PC-3 (cell line): ENCODE measurements at regions not wholly inside any gene's neighbourhood (a gene's known extent, or its start where the extent isn't known, plus 50 kb on each side); places are given as distances from the start of the nearest gene placed in this dataset.

Experiments
- ATAC-seq: fragments of 200-7000 bp; cut with Tn5 transposase; 2 replicates; pipeline ENCODE4 v1.9.1; 2020; ENCODE audit warnings: mild to moderate bottlenecking, moderate library complexity
- BruUV-seq: library from RNA; stranded (reverse); fragments of 400-500 nt; replicated peaks from 2 replicates; lab custom pipeline; 2021; lab: Mats Ljungman, UMichigan
- CTCF ChIA-PET: fragments of 300-600 bp; sonication (Branson Sonifier 250); formaldehyde crosslinking; loops from one replicate; lab custom pipeline; 2022; ENCODE audit warnings: antibody characterized with exemption; lab: Charles Lee
- POLR2A ChIA-PET: fragments of 300-600 bp; sonication (Branson Sonifier 250); formaldehyde crosslinking; loops from one replicate; lab custom pipeline; 2022; ENCODE audit warnings: antibody characterized with exemption; ENCODE audit not compliant: unreplicated experiment; lab: Charles Lee
- DNase-seq: peaks from one replicate; pipeline ENCODE4 v3.0.0-alpha.2; 2015
- H2AFZ ChIP-seq: fragments of 300-600 bp; sonication (generic); 2 replicates; pipeline ENCODE4 v1.6.0; 2016; ENCODE audit warnings: antibody characterized with exemption, low read length
- H3F3A ChIP-seq: fragments of 300-600 bp; sonication (generic); one replicate; pipeline ENCODE4 v1.6.0; 2017; ENCODE audit warnings: antibody characterized with exemption, low read length, control low read depth, mild to moderate bottlenecking; ENCODE audit not compliant: unreplicated experiment
- H3K27ac ChIP-seq: fragments of 300-600 bp; sonication (generic); 2 replicates; pipeline ENCODE4 v1.5.1; 2016; ENCODE audit warnings: mild to moderate bottlenecking, low read length
- H3K27me3 ChIP-seq: fragments of 300-600 bp; sonication (generic); 2 replicates; pipeline ENCODE4 v1.6.1; 2016; ENCODE audit warnings: low read length, mixed read lengths
- H3K36me3 ChIP-seq: fragments of 300-600 bp; sonication (generic); 2 replicates; pipeline ENCODE4 v1.6.1; 2016; ENCODE audit warnings: low read depth, mixed run types, low read length, mixed read lengths
- H3K4me1 ChIP-seq: fragments of 300-600 bp; sonication (generic); 2 replicates; pipeline ENCODE4 v1.5.1; 2016; ENCODE audit warnings: low read length; ENCODE audit not compliant: insufficient read depth
- H3K4me2 ChIP-seq: fragments of 300-600 bp; sonication (generic); 2 replicates; pipeline ENCODE4 v1.6.0; 2016; ENCODE audit warnings: low read length
- H3K4me3 ChIP-seq: fragments of 300-600 bp; sonication (generic); 2 replicates; pipeline ENCODE4 v1.5.1; 2016; ENCODE audit warnings: mild to moderate bottlenecking, low read length, mixed read lengths
- H3K79me2 ChIP-seq: fragments of 300-600 bp; sonication (generic); 2 replicates; pipeline ENCODE4 v1.6.1; 2017; ENCODE audit warnings: low read length, mixed read lengths
- H3K9ac ChIP-seq: fragments of 300-600 bp; sonication (generic); 2 replicates; pipeline ENCODE4 v1.6.0; 2016; ENCODE audit warnings: mild to moderate bottlenecking, low read length
- H3K9me2 ChIP-seq: fragments of 300-600 bp; sonication (generic); replicated peaks from 2 replicates; pipeline ENCODE4 v1.6.1; 2016; ENCODE audit warnings: mixed run types, low read length, mixed read lengths
- H3K9me3 ChIP-seq: fragments of 300-600 bp; sonication (generic); 2 replicates; pipeline ENCODE4 v1.6.1; 2016; ENCODE audit warnings: low read length, mixed read lengths
- H4K20me1 ChIP-seq: fragments of 300-600 bp; sonication (generic); 2 replicates; pipeline ENCODE4 v1.6.1; 2016; ENCODE audit warnings: low read length, mixed read lengths
- CTCF ChIP-seq: fragments of 300-600 bp; sonication (generic); conservative IDR thresholded peaks from 2 replicates; pipeline ENCODE4 v1.5.1; 2017; ENCODE audit warnings: antibody characterized with exemption, low read depth, mild to moderate bottlenecking, low read length
- EZH2 ChIP-seq: fragments of 300-600 bp; sonication (generic); IDR thresholded peaks from one replicate; pipeline ENCODE4 v1.6.1; 2017; ENCODE audit warnings: antibody characterized with exemption, mild to moderate bottlenecking, low read length; ENCODE audit not compliant: unreplicated experiment
- EZH2phosphoT487 ChIP-seq: fragments of 300-600 bp; sonication (generic); IDR thresholded peaks from 2 replicates; pipeline ENCODE4 v1.6.1; 2018; ENCODE audit warnings: mild to moderate bottlenecking, antibody characterized with exemption, low read length, borderline replicate concordance
- intact Hi-C: fragments of 100-400 bp; cut with micrococcal nuclease; formaldehyde crosslinking; loops from 2 replicates; pipeline ENCODE4 v1.9.0; 2023

GRCh38 chr16:86828202-86828601 is 249.9 kb downstream of the FOXL1 start:
- Histone ChIP-seq H2AFZ (no peak overlapping the region), H3K4me2 (no peak overlapping the region), H3K9ac (no peak overlapping the region), H3K4me1 (peaks cover 37% of the 10 kb centered on the region), H3K9me2 (no peaks in the 10 kb centered on the region), H3K79me2 (no peaks in the 10 kb centered on the region), H3K27ac (no peak overlapping the region), H3K4me3 (no peak overlapping the region), H3K36me3 (no peaks in the 10 kb centered on the region), H3F3A (peaks cover 5% of the 10 kb centered on the region), H3K9me3 (no peaks in the 10 kb centered on the region), H3K27me3 (no peaks in the 10 kb centered on the region), H4K20me1 (no peaks in the 10 kb centered on the region)
- POLR2A ChIA-PET, result no interaction called here
- DNase-seq (no peak), ATAC-seq (no peak)
- CTCF ChIA-PET, result interaction anchor here (0.6 kb wide), 1 partner anchor 160 kb away, joined by 4 read pairs; no protein-coding TSS in a partner anchor
- BruUV-seq, result no TSS peak
- TF ChIP-seq EZH2 (no peak), EZH2phosphoT487 (no peak), CTCF (no peak)
- intact Hi-C loops, result no loop called here

GRCh38 chr16:86828653-86829052 is 250.3 kb downstream of the FOXL1 start:
- no peak for TF ChIP-seq EZH2
- peaks cover 32% of the 10 kb centered on the region for H3K4me1 ChIP-seq
- H3K4me3 ChIP-seq, result no peak overlapping the region
- intact Hi-C loops, result no loop called here
- H3K79me2 ChIP-seq, result no peaks in the 10 kb centered on the region
- no peak overlapping the region for H3K4me2 ChIP-seq
- H3K36me3 ChIP-seq, result no peaks in the 10 kb centered on the region
- H3K9me2 ChIP-seq, result no peaks in the 10 kb centered on the region
- no peak for DNase-seq
- no peaks in the 10 kb centered on the region for H3K9me3 ChIP-seq
- POLR2A ChIA-PET, result no interaction called here
- no peak overlapping the region for H2AFZ ChIP-seq
- peaks cover under 1% of the 10 kb centered on the region for H3F3A ChIP-seq
- no peak overlapping the region for H3K9ac ChIP-seq
- CTCF ChIA-PET, result no interaction called here
- no peaks in the 10 kb centered on the region for H3K27me3 ChIP-seq
- no peaks in the 10 kb centered on the region for H4K20me1 ChIP-seq
- no TSS peak for BruUV-seq
- H3K27ac ChIP-seq, result no peak overlapping the region
- no peak for ATAC-seq

- no peaks in the 10 kb centered on the region for H3K27me3 ChIP-seq
- intact Hi-C loops, result no loop called here
- H3K4me1 ChIP-seq, result peaks cover 11% of the 10 kb centered on the region
- no peak overlapping the region for H3K9ac ChIP-seq
- no peaks in the 10 kb centered on the region for H3K9me3 ChIP-seq
- H3F3A ChIP-seq, result no peaks in the 10 kb centered on the region
- no peaks in the 10 kb centered on the region for H3K9me2 ChIP-seq
- H3K4me2 ChIP-seq, result no peak overlapping the region
- no peak overlapping the region for H3K27ac ChIP-seq
- ATAC-seq, result no peak
- H3K79me2 ChIP-seq, result no peaks in the 10 kb centered on the region
- H3K36me3 ChIP-seq, result no peaks in the 10 kb centered on the region
- TF ChIP-seq EZH2 (no peak), CTCF (peak; percentile 29; the same call in 1 of the 2 replicates), EZH2phosphoT487 (no peak)
- no peak overlapping the region for H2AFZ ChIP-seq
- ChIA-PET POLR2A (no interaction called here), CTCF (no interaction called here)
- H4K20me1 ChIP-seq, result no peaks in the 10 kb centered on the region
- no peak overlapping the region for H3K4me3 ChIP-seq
- BruUV-seq, result no TSS peak
- DNase-seq, result peak; percentile 11
These were observed 253.0 kb downstream of the FOXL1 start for GRCh38 chr16:86831366-86831765.
